Progenitor cell of endocrine pancreas (in vitro differentiated cells): ENCODE measurements at regions not wholly inside any gene's neighbourhood (a gene's known extent, or its start where the extent isn't known, plus 50 kb on each side); places are given as distances from the start of the nearest gene placed in this dataset.

Source experiments
- DNase-seq: peaks from one replicate; pipeline ENCODE4 v3.0.0; 2021; ENCODE audit warnings: low spot score; ENCODE audit not compliant: unreplicated experiment
- H3K27ac Mint-ChIP-seq: 2 replicates; pipeline ENCODE4 v1.8.0; 2021; ENCODE audit warnings: mild to moderate bottlenecking, moderate library complexity, mixed read lengths
- H3K27me3 Mint-ChIP-seq: 2 replicates; pipeline ENCODE4 v1.8.0; 2021; ENCODE audit warnings: mixed read lengths
- H3K36me3 Mint-ChIP-seq: 2 replicates; pipeline ENCODE4 v1.8.0; 2022; ENCODE audit warnings: mixed read lengths; ENCODE audit not compliant: insufficient read depth
- H3K4me1 Mint-ChIP-seq: 2 replicates; pipeline ENCODE4 v1.8.0; 2021; ENCODE audit warnings: low read depth, mixed read lengths
- H3K4me3 Mint-ChIP-seq: 2 replicates; pipeline ENCODE4 v1.8.0; 2021; ENCODE audit warnings: low read depth, mild to moderate bottlenecking, moderate library complexity, mixed read lengths
- H3K9me3 Mint-ChIP-seq: 2 replicates; pipeline ENCODE4 v1.8.0; 2021; ENCODE audit warnings: low read depth, mixed read lengths
- CTCF ChIP-seq: fragments of 200-600 bp; sonication (generic); IDR thresholded peaks from one replicate; pipeline ENCODE4 v1.5.0; 2021; ENCODE audit warnings: antibody characterized with exemption, mild to moderate bottlenecking; ENCODE audit not compliant: unreplicated experiment

- H3K27me3 Mint-ChIP-seq = peaks cover 22% of the 10 kb centered on the region
- H3K27ac Mint-ChIP-seq = no peak overlapping the region
- H3K36me3 Mint-ChIP-seq = no peaks in the 10 kb centered on the region
- no peak for DNase-seq
- peaks cover 9% of the 10 kb centered on the region for H3K9me3 Mint-ChIP-seq
- H3K4me1 Mint-ChIP-seq = peaks cover 2% of the 10 kb centered on the region
- TF ChIP-seq CTCF = no peak
- H3K4me3 Mint-ChIP-seq = no peak overlapping the region
Measured at GRCh38 chr20:57922083-57922482, 212.3 kb upstream of the PMEPA1 start.

- H3K27me3 Mint-ChIP-seq = peaks cover 22% of the 10 kb centered on the region
- no peak for DNase-seq
- H3K36me3 Mint-ChIP-seq = no peaks in the 10 kb centered on the region
- H3K27ac Mint-ChIP-seq = no peak overlapping the region
- peaks cover 9% of the 10 kb centered on the region for H3K9me3 Mint-ChIP-seq
- H3K4me1 Mint-ChIP-seq = peaks cover 2% of the 10 kb centered on the region
- no peak for TF ChIP-seq CTCF
- no peak overlapping the region for H3K4me3 Mint-ChIP-seq
Measured at GRCh38 chr20:57921676-57922075, 211.9 kb upstream of the PMEPA1 start.

GRCh38 chr20:57920971-57921370 lies 211.2 kb upstream of the PMEPA1 start:
- no peak for TF ChIP-seq CTCF
- H3K27ac Mint-ChIP-seq = no peak overlapping the region
- peaks cover 22% of the 10 kb centered on the region for H3K27me3 Mint-ChIP-seq
- peaks cover 2% of the 10 kb centered on the region for H3K4me1 Mint-ChIP-seq
- DNase-seq = no peak
- H3K36me3 Mint-ChIP-seq = no peaks in the 10 kb centered on the region
- H3K9me3 Mint-ChIP-seq = peaks cover 3% of the 10 kb centered on the region
- no peak overlapping the region for H3K4me3 Mint-ChIP-seq

- no peaks in the 10 kb centered on the region for H3K9me3 Mint-ChIP-seq
Measured at GRCh38 chr20:57919049-57919448, 209.2 kb upstream of the PMEPA1 start.

GRCh38 chr20:57918551-57918950 lies 208.7 kb upstream of the PMEPA1 start:
- H3K4me1 Mint-ChIP-seq = peaks cover 2% of the 10 kb centered on the region
- H3K27me3 Mint-ChIP-seq = peaks cover 25% of the 10 kb centered on the region
- no peak for TF ChIP-seq CTCF
- no peaks in the 10 kb centered on the region for H3K36me3 Mint-ChIP-seq
- H3K9me3 Mint-ChIP-seq = no peaks in the 10 kb centered on the region
- DNase-seq = no peak
- no peak overlapping the region for H3K4me3 Mint-ChIP-seq
- H3K27ac Mint-ChIP-seq = no peak overlapping the region

More at GRCh38 chr20:57919049-57919448, 209.2 kb upstream of the PMEPA1 start:
- no peak for TF ChIP-seq CTCF
- no peak overlapping the region for H3K4me3 Mint-ChIP-seq
- no peak overlapping the region for H3K27ac Mint-ChIP-seq
- no peaks in the 10 kb centered on the region for H3K36me3 Mint-ChIP-seq
- no peak for DNase-seq
- peaks cover 22% of the 10 kb centered on the region for H3K27me3 Mint-ChIP-seq
- H3K4me1 Mint-ChIP-seq = peaks cover 2% of the 10 kb centered on the region
